MM.1S (cell line): ENCODE measurements at regions not wholly inside any gene's neighbourhood (a gene's known extent, or its start where the extent isn't known, plus 50 kb on each side); places are given as distances from the start of the nearest gene placed in this dataset.

ENCODE experiments used
- DNase-seq: peaks from one replicate; pipeline ENCODE4 v3.0.0-alpha.2; 2015
- H2AFZ ChIP-seq: fragments of 300-600 bp; sonication (generic); 2 replicates; pipeline ENCODE4 v1.6.0; 2016; ENCODE audit warnings: antibody characterized with exemption, low read length
- H3F3A ChIP-seq: fragments of 300-600 bp; sonication (generic); 2 replicates; pipeline ENCODE4 v1.6.1; 2016; ENCODE audit warnings: mild to moderate bottlenecking, antibody characterized with exemption, low read length, moderate library complexity, mixed read lengths; ENCODE audit not compliant: insufficient read depth
- H3K27ac ChIP-seq: fragments of 300-600 bp; sonication (generic); 2 replicates; pipeline ENCODE4 v1.5.1; 2016; ENCODE audit warnings: mild to moderate bottlenecking, low read length
- H3K27me3 ChIP-seq: fragments of 300-600 bp; sonication (generic); replicated peaks from 2 replicates; pipeline ENCODE4 v1.6.0; 2016; ENCODE audit warnings: low read length; ENCODE audit not compliant: insufficient read depth
- H3K36me3 ChIP-seq: fragments of 300-600 bp; sonication (generic); replicated peaks from 2 replicates; pipeline ENCODE4 v1.6.1; 2016; ENCODE audit warnings: mild to moderate bottlenecking, low read length, mixed read lengths; ENCODE audit not compliant: insufficient read depth
- H3K4me1 ChIP-seq: fragments of 300-600 bp; sonication (generic); 2 replicates; pipeline ENCODE4 v1.6.1; 2016; ENCODE audit warnings: low read length, mixed read lengths
- H3K4me2 ChIP-seq: fragments of 300-600 bp; sonication (generic); 2 replicates; pipeline ENCODE4 v1.6.0; 2016; ENCODE audit warnings: low read depth, low read length
- H3K4me3 ChIP-seq: fragments of 300-600 bp; sonication (generic); 2 replicates; pipeline ENCODE4 v1.5.1; 2016; ENCODE audit warnings: low read length, mixed read lengths
- H3K79me2 ChIP-seq: fragments of 300-600 bp; sonication (generic); 2 replicates; pipeline ENCODE4 v1.6.1; 2016; ENCODE audit warnings: mixed run types, low read length, mixed read lengths
- H3K9ac ChIP-seq: fragments of 300-600 bp; sonication (generic); 2 replicates; pipeline ENCODE4 v1.6.1; 2016; ENCODE audit warnings: low read length, mixed read lengths
- H3K9me2 ChIP-seq: fragments of 300-600 bp; sonication (generic); replicated peaks from 2 replicates; pipeline ENCODE4 v1.6.1; 2016; ENCODE audit warnings: mild to moderate bottlenecking, low read length, mixed read lengths; ENCODE audit not compliant: insufficient read depth
- H3K9me3 ChIP-seq: fragments of 300-600 bp; sonication (generic); replicated peaks from 2 replicates; pipeline ENCODE4 v1.6.1; 2016; ENCODE audit warnings: mild to moderate bottlenecking, low read length, mixed read lengths; ENCODE audit not compliant: insufficient read depth
- H4K20me1 ChIP-seq: fragments of 300-600 bp; sonication (generic); 2 replicates; pipeline ENCODE4 v1.6.1; 2016; ENCODE audit warnings: mild to moderate bottlenecking, low read length, moderate library complexity, mixed read lengths; ENCODE audit not compliant: insufficient read depth
- EZH2 ChIP-seq: fragments of 300-600 bp; sonication (generic); optimal IDR thresholded peaks from 2 replicates; pipeline ENCODE3; 2017; ENCODE audit warnings: low read depth, mild to moderate bottlenecking, antibody characterized with exemption, low read length, mixed read lengths
- EZH2phosphoT487 ChIP-seq: fragments of 300-600 bp; sonication (generic); IDR thresholded peaks from 2 replicates; pipeline ENCODE4 v1.6.1; 2018; ENCODE audit warnings: antibody characterized with exemption, low read length
- TF ChIP-seq, protein P1 (sequence below): fragments of 300-600 bp; sonication (generic); IDR thresholded peaks from 2 replicates; pipeline ENCODE4 v1.5.1; 2016; ENCODE audit warnings: antibody characterized with exemption, low read length, mixed read lengths

DNA sequence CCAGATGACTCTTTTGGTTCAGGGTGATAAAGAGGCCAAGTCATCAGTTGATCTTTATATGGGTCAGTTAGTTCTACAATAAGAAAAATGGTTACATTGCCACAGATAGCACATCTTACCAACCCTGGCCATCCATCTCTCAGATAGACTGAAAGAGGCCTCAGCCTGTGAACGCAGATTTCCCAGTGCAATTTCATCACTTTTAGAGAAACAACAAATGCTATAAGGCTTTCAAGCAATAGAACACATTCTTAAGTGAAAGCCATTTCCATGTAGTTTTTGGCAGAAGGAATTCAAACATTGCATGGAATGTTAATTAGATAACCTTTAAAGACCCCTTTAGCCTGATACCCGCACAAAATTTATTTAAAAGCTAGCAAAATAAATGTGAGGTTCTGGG lies 200.6 kb upstream of the ZBTB20 start:
- H3K9me3 ChIP-seq, result no peaks in the 10 kb centered on the region
- no peak overlapping the region for H2AFZ ChIP-seq
- H3K4me3 ChIP-seq, result no peak overlapping the region
- H3K9ac ChIP-seq, result no peak overlapping the region
- H3K27ac ChIP-seq, result no peak overlapping the region
- TF ChIP-seq EZH2phosphoT487 (no peak), EZH2 (no peak)
- TF ChIP-seq, protein P1, sequence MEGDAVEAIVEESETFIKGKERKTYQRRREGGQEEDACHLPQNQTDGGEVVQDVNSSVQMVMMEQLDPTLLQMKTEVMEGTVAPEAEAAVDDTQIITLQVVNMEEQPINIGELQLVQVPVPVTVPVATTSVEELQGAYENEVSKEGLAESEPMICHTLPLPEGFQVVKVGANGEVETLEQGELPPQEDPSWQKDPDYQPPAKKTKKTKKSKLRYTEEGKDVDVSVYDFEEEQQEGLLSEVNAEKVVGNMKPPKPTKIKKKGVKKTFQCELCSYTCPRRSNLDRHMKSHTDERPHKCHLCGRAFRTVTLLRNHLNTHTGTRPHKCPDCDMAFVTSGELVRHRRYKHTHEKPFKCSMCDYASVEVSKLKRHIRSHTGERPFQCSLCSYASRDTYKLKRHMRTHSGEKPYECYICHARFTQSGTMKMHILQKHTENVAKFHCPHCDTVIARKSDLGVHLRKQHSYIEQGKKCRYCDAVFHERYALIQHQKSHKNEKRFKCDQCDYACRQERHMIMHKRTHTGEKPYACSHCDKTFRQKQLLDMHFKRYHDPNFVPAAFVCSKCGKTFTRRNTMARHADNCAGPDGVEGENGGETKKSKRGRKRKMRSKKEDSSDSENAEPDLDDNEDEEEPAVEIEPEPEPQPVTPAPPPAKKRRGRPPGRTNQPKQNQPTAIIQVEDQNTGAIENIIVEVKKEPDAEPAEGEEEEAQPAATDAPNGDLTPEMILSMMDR, result no peak
- no peak for DNase-seq
- H3K79me2 ChIP-seq, result no peaks in the 10 kb centered on the region
- H3F3A ChIP-seq, result no peaks in the 10 kb centered on the region
- no peaks in the 10 kb centered on the region for H3K4me1 ChIP-seq
- no peak overlapping the region for H3K4me2 ChIP-seq
- no peaks in the 10 kb centered on the region for H4K20me1 ChIP-seq
- H3K9me2 ChIP-seq, result no peaks in the 10 kb centered on the region
- H3K36me3 ChIP-seq, result no peaks in the 10 kb centered on the region
- no peaks in the 10 kb centered on the region for H3K27me3 ChIP-seq

DNA sequence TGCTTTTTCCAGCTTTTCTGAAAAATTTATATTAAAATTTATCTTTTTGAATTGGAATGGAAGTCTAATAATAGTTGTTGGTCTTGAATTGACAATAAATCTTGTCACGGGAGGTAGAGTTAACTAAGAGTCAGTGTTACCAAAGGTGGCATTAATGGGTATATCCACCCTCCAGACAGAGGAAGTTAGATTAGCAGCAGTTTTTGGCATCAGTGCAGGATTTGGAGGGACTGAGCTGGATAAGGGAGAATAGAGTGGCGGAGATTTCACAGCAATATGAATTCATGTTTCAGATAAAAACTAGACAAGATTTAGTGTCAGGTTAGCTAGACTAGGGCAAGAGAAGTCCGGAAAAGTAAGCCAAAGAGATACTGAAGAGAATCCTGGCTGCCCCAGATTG lies 201.3 kb upstream of the ZBTB20 start:
- Histone ChIP-seq H3F3A (no peaks in the 10 kb centered on the region), H3K27me3 (no peaks in the 10 kb centered on the region)
- DNase-seq, result no peak

DNA sequence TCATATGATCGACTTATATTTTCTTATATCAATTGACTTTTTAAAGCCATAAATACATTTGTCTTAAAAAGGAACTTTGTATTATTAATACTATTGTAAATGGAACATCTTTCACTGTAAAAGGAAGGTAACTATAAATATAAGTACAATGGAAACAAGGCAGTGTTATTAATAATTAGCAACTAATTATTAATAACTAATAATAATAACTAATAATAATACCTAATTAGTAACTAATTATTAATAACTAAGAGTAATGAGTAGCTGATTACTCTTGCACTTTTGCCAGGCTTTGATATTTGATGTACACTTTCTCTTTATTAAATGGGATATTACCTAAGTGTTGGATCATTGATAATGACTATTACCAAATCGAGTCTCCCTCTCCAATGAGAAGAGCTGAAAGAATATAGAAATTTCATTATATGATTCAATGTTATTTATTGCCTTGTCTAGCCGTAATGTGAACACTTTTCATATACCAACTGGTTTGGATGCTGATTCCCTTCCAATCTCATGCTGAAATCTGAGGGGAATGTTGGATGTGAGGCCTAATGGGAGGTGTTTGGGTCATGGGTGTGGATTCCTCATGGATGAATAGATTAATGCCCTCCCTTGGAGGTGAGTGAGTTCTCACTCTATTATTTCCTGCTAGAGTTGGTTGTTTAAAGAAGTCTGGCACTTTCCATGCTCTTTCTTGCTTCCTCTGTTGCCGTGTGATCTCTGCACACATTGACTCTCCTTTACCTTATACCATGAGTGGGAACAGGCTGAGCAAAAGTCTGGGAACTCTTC lies 202.1 kb upstream of the ZBTB20 start:
- Histone ChIP-seq H3K9ac (no peak overlapping the region), H3K4me1 (no peaks in the 10 kb centered on the region), H3K9me2 (no peaks in the 10 kb centered on the region), H4K20me1 (no peaks in the 10 kb centered on the region), H3K9me3 (no peaks in the 10 kb centered on the region), H3K4me3 (no peak overlapping the region), H3K27ac (no peak overlapping the region), H3K27me3 (no peaks in the 10 kb centered on the region), H3K79me2 (no peaks in the 10 kb centered on the region), H3K4me2 (no peak overlapping the region), H3K36me3 (no peaks in the 10 kb centered on the region), H3F3A (no peaks in the 10 kb centered on the region), H2AFZ (no peak overlapping the region)
- DNase-seq, result no peak
- no peak for TF ChIP-seq EZH2
- no peak for TF ChIP-seq EZH2phosphoT487
- TF ChIP-seq, protein P1, result no peak

More for the DNA sequence above, 201.3 kb upstream of the ZBTB20 start:
- H3K4me1 ChIP-seq, result no peaks in the 10 kb centered on the region
- no peaks in the 10 kb centered on the region for H3K9me3 ChIP-seq
- no peak overlapping the region for H2AFZ ChIP-seq
- no peaks in the 10 kb centered on the region for H3K9me2 ChIP-seq
- no peaks in the 10 kb centered on the region for H3K79me2 ChIP-seq
- H3K27ac ChIP-seq, result no peak overlapping the region
- no peak overlapping the region for H3K4me3 ChIP-seq
- H4K20me1 ChIP-seq, result no peaks in the 10 kb centered on the region
- no peaks in the 10 kb centered on the region for H3K36me3 ChIP-seq
- H3K4me2 ChIP-seq, result no peak overlapping the region
- H3K9ac ChIP-seq, result no peak overlapping the region
- TF ChIP-seq EZH2phosphoT487, result no peak
- TF ChIP-seq EZH2, result no peak
- TF ChIP-seq, protein P1, result no peak
